HEK293 (cell line): ENCODE measurements at regions not wholly inside any gene's neighbourhood (a gene's known extent, or its start where the extent isn't known, plus 50 kb on each side); places are given as distances from the start of the nearest gene placed in this dataset.

Experiments used
- CTCF ChIP-seq: fragments of 450-650 bp; formaldehyde crosslinking; IDR thresholded peaks from 2 replicates; pipeline ENCODE4 v1.5.1; 2016; ENCODE audit warnings: missing biosample characterization, missing genetic modification characterization
- PRDM2 ChIP-seq: fragments of 450-650 bp; formaldehyde crosslinking; IDR thresholded peaks from 2 replicates; pipeline ENCODE4 v1.5.1; 2016; ENCODE audit warnings: missing biosample characterization, missing genetic modification characterization, borderline replicate concordance
- REPIN1 ChIP-seq: fragments of 450-650 bp; formaldehyde crosslinking; IDR thresholded peaks from 2 replicates; pipeline ENCODE4 v1.5.1; 2017; ENCODE audit warnings: missing biosample characterization, missing genetic modification characterization, low read depth
- REST ChIP-seq: fragments of 450-650 bp; formaldehyde crosslinking; IDR thresholded peaks from 2 replicates; pipeline ENCODE4 v1.5.1; 2016; ENCODE audit warnings: missing biosample characterization, missing genetic modification characterization
- YY1 ChIP-seq: fragments of 450-650 bp; formaldehyde crosslinking; IDR thresholded peaks from 2 replicates; pipeline ENCODE4 v1.5.1; 2018; ENCODE audit warnings: missing biosample characterization, missing genetic modification characterization
- ZNF121 ChIP-seq: fragments of 450-650 bp; formaldehyde crosslinking; IDR thresholded peaks from 2 replicates; pipeline ENCODE4 v1.5.1; 2016; ENCODE audit warnings: missing biosample characterization, missing genetic modification characterization
- ZNF248 ChIP-seq: fragments of 450-650 bp; formaldehyde crosslinking; IDR thresholded peaks from 2 replicates; pipeline ENCODE4 v1.5.1; 2017; ENCODE audit warnings: missing biosample characterization, missing genetic modification characterization
- ZNF324 ChIP-seq: fragments of 450-650 bp; formaldehyde crosslinking; IDR thresholded peaks from 2 replicates; pipeline ENCODE4 v1.5.1; 2016; ENCODE audit warnings: missing biosample characterization, missing genetic modification characterization
- ZNF629 ChIP-seq: fragments of 450-650 bp; formaldehyde crosslinking; IDR thresholded peaks from 2 replicates; pipeline ENCODE4 v1.5.1; 2017; ENCODE audit warnings: missing biosample characterization, missing genetic modification characterization
- ZNF707 ChIP-seq: fragments of 450-650 bp; formaldehyde crosslinking; IDR thresholded peaks from 2 replicates; pipeline ENCODE4 v1.5.1; 2016; ENCODE audit warnings: missing biosample characterization, missing genetic modification characterization
- ZNF785 ChIP-seq: fragments of 450-650 bp; formaldehyde crosslinking; IDR thresholded peaks from 2 replicates; pipeline ENCODE4 v1.5.1; 2016; ENCODE audit warnings: missing biosample characterization, missing genetic modification characterization
- ZXDB ChIP-seq: fragments of 450-650 bp; formaldehyde crosslinking; IDR thresholded peaks from 2 replicates; pipeline ENCODE4 v1.5.1; 2016; ENCODE audit warnings: missing biosample characterization, missing genetic modification characterization

DNA sequence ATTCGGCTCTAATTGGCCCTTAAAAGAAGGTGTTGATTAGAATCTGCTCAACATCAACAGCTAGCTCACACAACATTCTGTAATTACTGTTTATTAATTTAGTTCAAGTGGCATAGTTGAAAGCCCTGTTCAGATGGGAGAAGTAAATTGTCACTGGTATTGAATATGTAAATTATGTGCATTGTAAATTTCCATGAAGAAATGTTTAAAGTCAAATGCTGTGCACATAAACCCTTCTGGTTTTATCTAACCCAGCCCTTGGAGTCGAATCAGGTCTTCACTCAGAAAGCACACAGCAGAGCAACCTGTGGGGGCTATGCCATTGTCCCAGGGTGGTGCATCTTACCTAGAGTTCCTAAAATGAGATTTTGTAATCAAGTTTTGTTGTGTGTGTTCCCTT, 65.4 kb upstream of the LMO4 start:
- TF ChIP-seq ZNF707 (no peak), ZNF121 (no peak), ZNF324 (tag by site-specific recombination) (no peak), CTCF (no peak), REPIN1 (no peak), ZNF248 (tag by site-specific recombination) (no peak), PRDM2 (tag by site-specific recombination) (no peak), ZNF629 (tag by site-specific recombination) (no peak), YY1 (no peak), ZXDB (tag by site-specific recombination) (no peak), ZNF785 (tag by site-specific recombination) (no peak), REST (tag by site-specific recombination) (no peak)
